ENCODE measurements at regions not wholly inside any gene's neighbourhood (a gene's known extent, or its start where the extent isn't known, plus 50 kb on each side); places are given as distances from the start of the nearest gene placed in this dataset.
"Not testable (repeated sequence)": the region's sequence is repeated elsewhere in the genome, so short reads cannot be mapped to it uniquely, and the experiment has no call there.

DNA sequence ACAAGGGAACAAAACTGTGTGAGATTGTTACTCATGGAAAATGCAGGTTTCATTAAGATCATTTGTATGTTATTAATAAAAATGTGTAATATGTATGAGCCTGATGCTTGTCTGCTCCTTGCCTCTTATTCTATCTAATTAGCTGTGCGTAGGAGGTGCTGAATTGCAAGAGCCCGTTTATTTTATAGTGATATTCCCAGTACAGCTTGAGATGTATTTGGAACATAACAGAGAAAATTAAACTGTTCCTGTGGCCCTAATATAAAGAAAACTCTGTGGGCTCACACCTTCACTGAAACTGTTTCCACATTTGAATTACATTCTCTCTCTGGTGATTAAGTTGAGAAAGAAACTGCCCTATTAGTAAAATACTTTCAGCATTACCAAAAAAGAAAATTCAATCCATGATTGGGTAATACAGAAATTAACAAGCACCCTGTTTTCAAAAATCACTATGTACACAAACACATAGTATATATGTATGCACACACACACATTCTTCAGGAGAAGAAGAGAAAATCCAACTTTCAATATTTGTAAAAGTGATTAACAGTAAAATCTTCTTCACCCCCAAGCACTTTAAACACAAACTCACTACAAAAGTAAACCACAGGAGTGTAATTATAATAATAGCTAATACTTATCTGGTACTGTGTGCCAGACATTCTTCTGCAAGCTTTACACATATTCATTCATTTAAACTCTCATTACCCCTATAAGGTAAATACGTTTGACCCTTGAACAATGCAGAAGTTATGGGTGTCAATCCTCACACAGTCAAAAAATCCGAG, 233.2 kb downstream of the PHLDA1 start:
- ATAC-seq (ENCODE audit: low read depth) (no peak), DNase-seq (no peak)
- TF ChIP-seq, protein P1, sequence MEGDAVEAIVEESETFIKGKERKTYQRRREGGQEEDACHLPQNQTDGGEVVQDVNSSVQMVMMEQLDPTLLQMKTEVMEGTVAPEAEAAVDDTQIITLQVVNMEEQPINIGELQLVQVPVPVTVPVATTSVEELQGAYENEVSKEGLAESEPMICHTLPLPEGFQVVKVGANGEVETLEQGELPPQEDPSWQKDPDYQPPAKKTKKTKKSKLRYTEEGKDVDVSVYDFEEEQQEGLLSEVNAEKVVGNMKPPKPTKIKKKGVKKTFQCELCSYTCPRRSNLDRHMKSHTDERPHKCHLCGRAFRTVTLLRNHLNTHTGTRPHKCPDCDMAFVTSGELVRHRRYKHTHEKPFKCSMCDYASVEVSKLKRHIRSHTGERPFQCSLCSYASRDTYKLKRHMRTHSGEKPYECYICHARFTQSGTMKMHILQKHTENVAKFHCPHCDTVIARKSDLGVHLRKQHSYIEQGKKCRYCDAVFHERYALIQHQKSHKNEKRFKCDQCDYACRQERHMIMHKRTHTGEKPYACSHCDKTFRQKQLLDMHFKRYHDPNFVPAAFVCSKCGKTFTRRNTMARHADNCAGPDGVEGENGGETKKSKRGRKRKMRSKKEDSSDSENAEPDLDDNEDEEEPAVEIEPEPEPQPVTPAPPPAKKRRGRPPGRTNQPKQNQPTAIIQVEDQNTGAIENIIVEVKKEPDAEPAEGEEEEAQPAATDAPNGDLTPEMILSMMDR (IDR thresholded peaks at IDR 0.05) = no peak
- no peaks in the 10 kb centered on the region for H3K36me3 Mint-ChIP-seq (ENCODE audit: low read depth)
- intact Hi-C loops (cut with micrococcal nuclease) = no loop called here
- H3K9me3 Mint-ChIP-seq = no peaks in the 10 kb centered on the region
- CTCF ChIA-PET = no interaction called here
- POLR2A ChIA-PET = no interaction called here
- H3K4me3 Mint-ChIP-seq = no peak overlapping the region
- no peak overlapping the region for H3K27ac Mint-ChIP-seq
- H3K4me1 Mint-ChIP-seq = no peaks in the 10 kb centered on the region
- peaks cover 6% of the 10 kb centered on the region for H3K27me3 Mint-ChIP-seq

DNA sequence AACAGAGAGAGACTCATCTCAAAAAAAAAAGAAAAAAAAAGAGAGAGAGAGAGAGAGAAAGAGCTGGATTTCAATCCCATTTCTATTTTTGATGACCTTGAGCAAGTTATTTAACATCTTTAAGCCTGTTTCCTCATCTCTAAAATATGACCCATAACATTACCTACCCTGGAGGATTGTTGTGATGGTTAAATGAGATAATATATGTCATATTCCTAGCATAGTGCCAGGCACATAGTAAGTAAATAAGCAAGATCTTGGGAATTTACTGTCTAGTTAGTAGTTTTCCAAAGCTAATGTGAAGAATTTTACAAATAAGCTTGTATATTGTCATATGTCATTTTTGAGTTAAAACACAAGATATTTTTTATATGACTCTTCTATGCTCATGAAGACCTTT, 236.5 kb downstream of the PHLDA1 start:
- TF ChIP-seq, protein P1 (IDR thresholded peaks at IDR 0.05) = no peak
- Mint-ChIP-seq H3K4me3 (no peak overlapping the region), H3K27ac (no peak overlapping the region), H3K4me1 (no peaks in the 10 kb centered on the region), H3K36me3 (ENCODE audit: low read depth) (no peaks in the 10 kb centered on the region), H3K27me3 (no peaks in the 10 kb centered on the region), H3K9me3 (no peaks in the 10 kb centered on the region)
- DNase-seq = no peak
- no peak for ATAC-seq (ENCODE audit: low read depth)
- ChIA-PET POLR2A (interaction anchor here (0.7 kb wide), 1 partner anchor 237 kb away, joined by 3 read pairs; the partner anchor contains the start of gene PHLDA1), CTCF (no interaction called here)
- intact Hi-C loops (cut with micrococcal nuclease) = no loop called here

DNA sequence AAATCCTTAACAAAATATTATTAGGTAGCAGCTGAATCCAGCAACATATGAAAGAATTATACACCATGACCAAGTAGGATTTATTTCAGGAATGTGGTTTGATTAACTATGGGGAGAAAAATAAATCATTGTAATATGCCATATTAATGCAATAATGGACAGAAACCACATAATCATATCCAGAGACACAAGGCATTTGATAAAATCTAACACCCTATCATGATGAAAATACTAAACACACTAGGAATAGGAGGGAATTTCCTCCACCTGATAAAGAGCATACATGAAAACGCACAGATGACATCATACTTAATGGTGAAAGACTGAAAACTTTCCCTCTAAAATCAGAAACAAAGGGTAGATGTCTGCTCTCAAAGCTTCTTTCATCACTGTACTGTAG, 238.9 kb downstream of the PHLDA1 start:
- DNase-seq (no peak), ATAC-seq (ENCODE audit: low read depth) (no peak)
- Mint-ChIP-seq H3K4me3 (no peak overlapping the region), H3K9me3 (no peaks in the 10 kb centered on the region), H3K27me3 (peaks cover 7% of the 10 kb centered on the region), H3K4me1 (no peaks in the 10 kb centered on the region), H3K27ac (no peak overlapping the region), H3K36me3 (ENCODE audit: low read depth) (no peaks in the 10 kb centered on the region)
- TF ChIP-seq, protein P1 (IDR thresholded peaks at IDR 0.05) = no peak
- intact Hi-C loops (cut with micrococcal nuclease) = no loop called here
- ChIA-PET CTCF (no interaction called here), POLR2A (no interaction called here)

DNA sequence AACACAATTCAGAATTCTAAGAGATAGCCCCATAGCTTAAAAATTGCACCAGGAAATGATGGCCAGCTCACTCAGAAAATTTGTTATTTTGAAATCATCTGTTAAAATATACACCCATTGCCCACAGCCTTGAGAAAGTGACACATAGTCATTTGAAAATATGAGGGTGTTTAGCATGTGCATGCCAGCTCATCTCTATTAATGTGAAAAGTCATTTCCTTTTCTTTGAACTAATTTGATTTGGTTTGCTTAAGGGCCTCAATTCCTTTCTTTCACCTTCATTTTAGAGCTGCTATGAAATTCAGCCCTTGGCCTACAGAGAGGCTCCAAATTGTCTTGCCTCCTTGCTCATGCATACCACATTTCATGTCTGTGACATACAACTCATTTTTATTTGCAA, 241.4 kb downstream of the PHLDA1 start:
- intact Hi-C loops (cut with micrococcal nuclease) = no loop called here
- no peaks in the 10 kb centered on the region for H3K9me3 Mint-ChIP-seq

DNA sequence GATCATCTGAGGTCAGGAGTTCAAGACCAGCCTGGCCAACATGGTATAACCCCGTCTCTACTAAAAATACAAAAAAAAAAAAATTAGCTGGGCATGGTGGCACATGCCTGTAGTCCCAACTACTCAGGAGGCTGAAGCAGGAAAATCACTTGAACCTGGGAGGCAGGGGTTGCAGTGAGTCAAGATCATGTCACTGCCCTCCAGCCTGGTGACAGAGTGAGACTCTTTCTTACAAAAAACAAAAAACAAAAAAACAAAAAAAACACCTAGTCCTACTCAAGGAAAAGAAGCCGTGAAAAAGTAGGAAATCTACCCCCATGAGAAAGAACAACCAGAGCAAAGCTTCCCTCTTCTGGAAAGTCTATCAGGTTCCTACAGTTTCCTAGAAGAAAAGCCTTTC, 244.4 kb downstream of the PHLDA1 start:
- ATAC-seq (ENCODE audit: low read depth); H3K4me3 Mint-ChIP-seq; H3K36me3 Mint-ChIP-seq (ENCODE audit: low read depth); H3K27me3 Mint-ChIP-seq; H3K27ac Mint-ChIP-seq; H3K9me3 Mint-ChIP-seq; POLR2A ChIA-PET; H3K4me1 Mint-ChIP-seq; CTCF ChIA-PET; intact Hi-C loops (cut with micrococcal nuclease); DNase-seq: not testable (repeated sequence)

More for the DNA sequence above, 241.4 kb downstream of the PHLDA1 start:
- Mint-ChIP-seq H3K27ac (no peak overlapping the region), H3K36me3 (ENCODE audit: low read depth) (no peaks in the 10 kb centered on the region), H3K4me3 (no peak overlapping the region), H3K27me3 (peaks cover 7% of the 10 kb centered on the region), H3K4me1 (no peaks in the 10 kb centered on the region)
- ATAC-seq (ENCODE audit: low read depth) (no peak), DNase-seq (no peak)
- ChIA-PET CTCF (no interaction called here), POLR2A (no interaction called here)
- TF ChIP-seq, protein P1 (IDR thresholded peaks at IDR 0.05) = no peak

DNA sequence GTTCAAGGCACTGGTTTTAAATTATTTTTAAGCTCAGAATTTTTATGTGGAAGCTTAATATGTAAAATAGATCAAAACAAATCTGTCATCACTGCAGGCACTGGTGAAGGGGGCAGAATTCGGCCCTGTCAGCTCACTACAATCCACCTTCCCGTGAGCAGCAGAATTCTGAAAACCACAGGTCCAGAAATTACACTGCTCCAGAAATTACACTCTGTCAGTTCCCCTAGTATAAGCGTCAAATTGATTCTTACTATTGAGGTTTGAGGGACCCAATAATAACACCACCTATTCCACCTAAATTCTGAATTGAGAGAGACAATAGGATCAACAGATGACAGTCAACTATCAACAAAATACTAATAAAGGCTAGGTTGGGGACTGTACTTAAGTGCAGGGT, 245.5 kb downstream of the PHLDA1 start:
- TF ChIP-seq, protein P1 (IDR thresholded peaks at IDR 0.05) = no peak
- intact Hi-C loops (cut with micrococcal nuclease) = no loop called here
- no peaks in the 10 kb centered on the region for H3K36me3 Mint-ChIP-seq (ENCODE audit: low read depth)
- ATAC-seq (ENCODE audit: low read depth) (no peak), DNase-seq (no peak)
- H3K27me3 Mint-ChIP-seq = peaks cover 8% of the 10 kb centered on the region
- no peak overlapping the region for H3K4me3 Mint-ChIP-seq
- ChIA-PET CTCF (no interaction called here), POLR2A (no interaction called here)
- H3K4me1 Mint-ChIP-seq = no peaks in the 10 kb centered on the region
- H3K9me3 Mint-ChIP-seq = no peaks in the 10 kb centered on the region
- H3K27ac Mint-ChIP-seq = no peak overlapping the region
